Small intestine (tissue), 7 donors: ENCODE measurements at regions not wholly inside any gene's neighbourhood (a gene's known extent, or its start where the extent isn't known, plus 50 kb on each side); places are given as distances from the start of the nearest gene placed in this dataset.
"Not testable (repeated sequence)": the region's sequence is repeated elsewhere in the genome, so short reads cannot be mapped to it uniquely, and the experiment has no call there.

ENCODE experiments used
- DNase-seq, 2 donors: peaks; one replicate each; pipeline versions ENCODE4 v3.0.0 to v3.0.0-alpha.2; 2013
- FAIRE-seq: peaks from 2 replicates; lab custom pipeline; 2012; peaks lifted over from hg19 to GRCh38; lab: Jason Lieb, UNC
- H3K27ac ChIP-seq, 3 donors: one replicate each; pipeline ENCODE4 v1.5.1; 2013; ENCODE audit warnings: low read length in 2 of 3, mild to moderate bottlenecking in 2 of 3, control low read depth in 1 of 3, inconsistent platforms in 1 of 3, low read depth in 1 of 3, moderate library complexity in 1 of 3
- H3K27me3 ChIP-seq, 3 donors: one replicate each; pipeline ENCODE4 v1.6.1; 2013; ENCODE audit warnings: low read length in 3 of 3, inconsistent platforms in 1 of 3; ENCODE audit not compliant: control insufficient read depth in 3 of 3, insufficient read depth in 3 of 3
- H3K36me3 ChIP-seq, 3 donors: one replicate each; pipeline ENCODE4 v1.6.1; 2013; ENCODE audit warnings: low read length in 3 of 3, inconsistent platforms in 1 of 3, low read depth in 1 of 3, mild to moderate bottlenecking in 1 of 3, moderate library complexity in 1 of 3; ENCODE audit not compliant: control insufficient read depth in 3 of 3, insufficient read depth in 2 of 3
- H3K4me1 ChIP-seq, 3 donors: one replicate each; pipeline ENCODE4 v1.6.1; 2013; ENCODE audit warnings: low read length in 2 of 3, inconsistent platforms in 1 of 3, low read depth in 1 of 3, mild to moderate bottlenecking in 1 of 3, moderate library complexity in 1 of 3; ENCODE audit not compliant: control insufficient read depth in 3 of 3, insufficient read depth in 2 of 3
- H3K4me3 ChIP-seq, 3 donors: one replicate each; pipeline ENCODE4 v1.5.1; 2013; ENCODE audit warnings: low read length in 3 of 3, control low read depth in 1 of 3, inconsistent platforms in 1 of 3, low read depth in 1 of 3, mild to moderate bottlenecking in 1 of 3, moderate library complexity in 1 of 3
- H3K9me3 ChIP-seq, 2 donors: one replicate each; pipeline ENCODE4 v1.6.1; 2013; ENCODE audit warnings: low read depth in 1 of 2, low read length in 1 of 2; ENCODE audit not compliant: control insufficient read depth in 2 of 2, insufficient read depth in 1 of 2
- WGBS, 3 donors: extraction: QIAGEN DNeasy Blood & Tissue Kit; methylation state at CpG; one replicate each; pipeline ENCODE4 v1.1.7; 2013; 5-methylcytosine and 5-hydroxymethylcytosine counted together
- donor health status: healthy with polysubstance abuse.
- donor health status: control.
- donor health status: control.
- donor health status: Bipolar disorder and iron deficiency.
- donor health status: healthy.

DNA sequence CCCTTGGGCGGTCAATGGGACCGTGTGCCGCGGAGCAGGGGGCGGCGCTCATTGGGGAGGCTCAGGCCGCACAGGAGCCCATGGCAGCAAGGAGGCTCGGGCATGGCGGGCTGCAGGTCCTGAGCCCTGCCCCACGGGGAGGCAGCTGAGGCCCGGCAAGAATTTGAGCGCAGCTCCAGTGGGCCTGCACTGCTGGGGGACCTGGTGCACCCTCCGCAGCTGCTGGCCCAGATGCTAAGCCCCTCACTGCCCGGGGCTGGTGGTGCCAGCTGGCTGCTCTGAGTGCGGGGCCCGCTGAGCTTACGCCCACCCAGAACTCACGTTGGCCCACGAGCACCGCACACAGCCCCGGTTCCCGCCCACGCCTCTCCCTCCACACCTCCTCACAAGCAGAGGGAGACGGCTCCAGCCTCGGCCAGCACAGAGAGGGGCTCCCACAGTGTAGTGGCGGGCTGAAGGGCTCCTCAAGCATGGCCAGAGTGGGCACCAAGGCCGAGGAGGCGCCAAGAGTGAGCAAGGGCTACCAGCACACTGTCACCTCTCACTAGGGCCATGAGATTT is 141.1 kb upstream of the OR13F1 start:
- 89 to 94% (median 89%) methylated on average over 26 to 28 of the region's 28 CpGs for WGBS, 3 donors
- FAIRE-seq: no peak

GRCh38 chr9:104367507-104367906 is 136.6 kb upstream of the OR13F1 start:
- DNase-seq (no peak), FAIRE-seq (no peak)
- Histone ChIP-seq H3K36me3 (no peaks in the 10 kb centered on the region), H3K4me3 (no peak overlapping the region), H3K27ac (no peak overlapping the region), H3K9me3 (peaks cover 0 to 6% of the 10 kb centered on the region in 2 donors), H3K4me1 (no peaks in the 10 kb centered on the region), H3K27me3 (no peaks in the 10 kb centered on the region)

More for the DNA sequence above, 141.1 kb upstream of the OR13F1 start:
- H3K4me1 ChIP-seq: no peaks in the 10 kb centered on the region
- H3K4me3 ChIP-seq: no peak overlapping the region
- H3K36me3 ChIP-seq: no peaks in the 10 kb centered on the region
- no peak for DNase-seq
- H3K27me3 ChIP-seq: no peaks in the 10 kb centered on the region
- peaks cover 0 to 6% of the 10 kb centered on the region in 2 donors for H3K9me3 ChIP-seq
- no peak overlapping the region for H3K27ac ChIP-seq

GRCh38 chr9:104368318-104368717 is 135.7 kb upstream of the OR13F1 start:
- H3K36me3 ChIP-seq, DNase-seq, H3K4me1 ChIP-seq, H3K27ac ChIP-seq, H3K27me3 ChIP-seq, H3K9me3 ChIP-seq, H3K4me3 ChIP-seq, FAIRE-seq: not testable (repeated sequence)
- 81 to 93% (median 87%) methylated on average over 3 of the region's 3 CpGs for WGBS, 3 donors

DNA sequence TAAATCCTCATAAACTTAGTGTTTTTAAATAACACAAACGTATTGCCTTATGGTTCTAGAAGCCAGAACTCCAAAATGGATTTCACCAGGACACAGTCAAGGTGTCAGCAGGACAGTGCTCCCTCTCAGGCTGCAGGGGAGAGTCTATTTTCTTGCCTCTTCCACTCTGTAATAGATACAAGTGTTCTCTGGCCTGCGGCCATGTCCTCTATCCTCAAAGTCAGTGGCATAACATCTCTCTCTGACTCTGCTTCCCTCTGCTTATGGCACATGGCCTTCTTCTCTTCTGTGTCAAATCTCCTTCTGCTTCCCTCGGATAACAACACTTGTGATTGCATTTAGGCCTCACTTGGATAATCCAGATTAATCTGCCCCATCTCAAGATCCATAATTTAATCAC is 129.4 kb upstream of the OR13F1 start:
- Histone ChIP-seq H3K9me3 (no peaks in the 10 kb centered on the region), H3K36me3 (no peaks in the 10 kb centered on the region), H3K4me1 (no peaks in the 10 kb centered on the region), H3K27ac (no peak overlapping the region), H3K27me3 (no peaks in the 10 kb centered on the region), H3K4me3 (no peak overlapping the region)
- FAIRE-seq (no peak), DNase-seq (no peak)
- WGBS, 3 donors: 66 to 75% (median 72%) methylated on average over 3 of the region's 3 CpGs

DNA sequence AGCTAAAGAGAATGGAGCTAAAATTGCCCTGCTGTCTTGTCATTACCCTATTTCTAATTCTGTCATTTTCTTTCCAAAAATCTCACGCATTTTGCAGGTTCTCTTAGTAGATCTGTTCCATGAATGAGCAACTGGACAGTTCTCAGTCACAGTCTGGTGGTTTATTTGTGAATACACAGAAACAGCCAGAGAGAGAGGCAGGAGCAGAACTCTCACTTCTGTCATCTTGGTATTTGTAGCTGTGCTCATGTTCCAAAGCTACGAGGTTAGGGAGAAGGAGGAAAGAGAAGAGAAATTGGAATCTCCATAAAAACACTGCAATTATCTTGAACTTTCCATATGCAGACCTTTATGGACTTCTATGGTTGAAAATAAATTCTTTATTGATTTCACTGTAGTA is 118.0 kb upstream of the OR13F1 start:
- 32 to 57% (median 53%) methylated on average over 2 of the region's 2 CpGs for WGBS, 3 donors
- Histone ChIP-seq H3K4me3 (no peak overlapping the region), H3K27ac (no peak overlapping the region), H3K36me3 (no peaks in the 10 kb centered on the region), H3K9me3 (no peaks in the 10 kb centered on the region), H3K4me1 (no peaks in the 10 kb centered on the region), H3K27me3 (no peaks in the 10 kb centered on the region)
- DNase-seq (no peak), FAIRE-seq (no peak)

GRCh38 chr9:104386425-104387069 is 117.5 kb upstream of the OR13F1 start:
- H3K27me3 ChIP-seq: no peaks in the 10 kb centered on the region
- H3K4me3 ChIP-seq: no peak overlapping the region
- DNase-seq (peak; percentile 18 to 19), FAIRE-seq (no peak)
- WGBS, 3 donors: 0 to 2% (median 0%) methylated on average over 1 of the region's 1 CpG
- no peaks in the 10 kb centered on the region for H3K9me3 ChIP-seq
- no peaks in the 10 kb centered on the region for H3K4me1 ChIP-seq
- no peak overlapping the region for H3K27ac ChIP-seq
- H3K36me3 ChIP-seq: no peaks in the 10 kb centered on the region

GRCh38 chr9:104388071-104388470 is 116.0 kb upstream of the OR13F1 start:
- Histone ChIP-seq H3K9me3 (no peaks in the 10 kb centered on the region), H3K4me3 (no peak overlapping the region), H3K4me1 (no peaks in the 10 kb centered on the region), H3K27me3 (no peaks in the 10 kb centered on the region), H3K36me3 (no peaks in the 10 kb centered on the region), H3K27ac (no peak overlapping the region)
- FAIRE-seq: no peak
- 77 to 86% (median 81%) methylated on average over 3 of the region's 3 CpGs for WGBS, 3 donors
- DNase-seq: no peak

DNA sequence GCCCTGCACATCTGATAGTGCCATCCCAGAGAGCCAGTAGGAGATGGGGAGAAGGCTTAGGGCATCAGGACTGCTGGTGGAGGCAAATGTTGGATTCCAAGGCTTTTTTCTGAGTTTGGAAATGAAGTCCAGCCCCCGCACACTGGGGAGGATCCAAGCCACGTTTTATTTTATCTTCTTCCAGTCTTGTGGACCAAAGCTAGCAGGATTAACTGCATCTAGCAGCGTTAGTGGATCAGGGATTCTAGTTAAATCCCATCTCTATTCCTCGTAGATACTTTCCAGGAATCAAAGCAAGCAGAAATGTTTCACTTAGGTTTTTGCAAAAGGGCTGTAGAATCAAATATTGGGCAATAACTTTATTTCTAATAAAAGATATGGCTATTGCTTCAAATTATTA is 114.7 kb upstream of the OR13F1 start:
- FAIRE-seq (no peak), DNase-seq (no peak)
- Histone ChIP-seq H3K27me3 (no peaks in the 10 kb centered on the region), H3K4me1 (no peaks in the 10 kb centered on the region), H3K4me3 (no peak overlapping the region), H3K9me3 (no peaks in the 10 kb centered on the region), H3K27ac (no peak overlapping the region), H3K36me3 (no peaks in the 10 kb centered on the region)
- WGBS, 3 donors: 63 to 70% (median 68%) methylated on average over 4 of the region's 4 CpGs

DNA sequence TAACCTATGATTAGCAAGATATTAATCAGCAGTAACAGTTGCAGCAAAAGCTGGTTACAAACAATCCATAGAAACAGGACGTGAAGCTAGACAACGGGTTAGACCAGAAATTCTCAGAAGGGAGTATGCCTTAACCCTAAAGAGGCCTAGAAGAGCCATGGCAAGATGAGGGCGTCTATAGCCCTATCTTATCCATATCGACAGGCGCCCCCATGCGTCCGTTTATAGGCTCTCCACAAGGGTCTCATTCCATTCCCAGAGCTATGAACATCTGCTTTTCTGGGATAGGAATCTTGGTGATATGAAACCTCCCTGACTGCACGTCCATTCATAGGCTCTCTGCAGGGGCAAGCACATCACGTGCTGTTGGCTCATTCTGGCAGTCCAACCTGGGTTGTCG is 109.2 kb upstream of the OR13F1 start:
- DNase-seq, H3K4me3 ChIP-seq, H3K4me1 ChIP-seq, H3K27me3 ChIP-seq, FAIRE-seq, H3K9me3 ChIP-seq, H3K36me3 ChIP-seq, H3K27ac ChIP-seq: not testable (repeated sequence)
- WGBS, 3 donors: 57 to 70% (median 58%) methylated on average over 10 of the region's 10 CpGs
